GM12875 (cell line): ENCODE measurements at regions not wholly inside any gene's neighbourhood (a gene's known extent, or its start where the extent isn't known, plus 50 kb on each side); places are given as distances from the start of the nearest gene placed in this dataset.

ENCODE experiments used
- H3K4me3 ChIP-seq: one replicate; pipeline ENCODE4 v1.5.1; 2011; ENCODE audit warnings: low read depth, low read length, control low read depth
- CTCF ChIP-seq: IDR thresholded peaks from 2 replicates; pipeline ENCODE4 v1.5.1; 2011; ENCODE audit warnings: low read depth, mild to moderate bottlenecking, control low read depth, inconsistent platforms, low read length, moderate library complexity, borderline replicate concordance; ENCODE audit not compliant: insufficient read depth

DNA sequence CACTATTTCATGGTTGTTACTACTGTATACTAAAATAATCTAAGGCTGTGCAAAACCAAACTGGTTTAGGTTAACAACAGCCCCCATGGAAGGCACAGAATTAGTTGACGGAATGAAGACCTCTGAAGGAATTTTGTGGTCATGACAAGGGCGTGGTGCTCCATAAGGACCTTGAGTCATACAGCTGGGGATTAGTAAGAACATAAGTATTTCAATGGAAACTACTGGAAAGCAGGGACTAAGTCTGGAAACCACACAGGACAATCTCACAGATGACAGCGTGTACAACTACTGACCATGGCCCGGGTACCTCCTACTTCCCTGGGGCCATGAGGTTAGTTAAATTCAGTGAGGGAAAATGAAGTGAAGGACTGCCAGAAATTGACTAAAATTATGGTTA is 98.5 kb upstream of the PLEKHA5 start:
- no peak for TF ChIP-seq CTCF
- H3K4me3 ChIP-seq: no peak overlapping the region

- no peak for TF ChIP-seq CTCF
- H3K4me3 ChIP-seq: no peak overlapping the region
Observed at GRCh38 chr12:19032826-19033225, 96.7 kb upstream of the PLEKHA5 start.

GRCh38 chr12:19033244-19033643 is 96.3 kb upstream of the PLEKHA5 start:
- TF ChIP-seq CTCF: no peak
- no peak overlapping the region for H3K4me3 ChIP-seq

GRCh38 chr12:19034937-19035336 is 94.6 kb upstream of the PLEKHA5 start:
- TF ChIP-seq CTCF: no peak
- no peak overlapping the region for H3K4me3 ChIP-seq

DNA sequence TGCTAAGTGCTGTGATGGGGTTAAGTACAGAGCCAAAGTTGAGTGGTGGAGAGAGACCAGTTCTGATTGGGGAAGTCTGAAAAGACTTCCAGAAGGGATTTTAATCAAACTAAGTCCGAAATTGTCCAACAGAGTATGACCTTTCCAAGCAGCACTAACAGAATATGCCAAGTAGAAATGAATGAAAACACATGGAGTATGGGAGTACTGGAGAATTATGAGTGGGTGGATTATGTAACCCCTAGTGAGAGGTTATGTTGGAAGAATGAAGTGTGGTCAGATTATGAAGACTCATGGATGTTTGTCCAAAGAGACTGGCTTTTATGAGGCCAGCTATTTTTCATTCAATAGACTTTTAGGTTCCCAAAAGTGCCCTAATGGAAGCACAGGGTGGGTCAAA is 94.0 kb upstream of the PLEKHA5 start:
- H3K4me3 ChIP-seq: no peak overlapping the region
- TF ChIP-seq CTCF: no peak

DNA sequence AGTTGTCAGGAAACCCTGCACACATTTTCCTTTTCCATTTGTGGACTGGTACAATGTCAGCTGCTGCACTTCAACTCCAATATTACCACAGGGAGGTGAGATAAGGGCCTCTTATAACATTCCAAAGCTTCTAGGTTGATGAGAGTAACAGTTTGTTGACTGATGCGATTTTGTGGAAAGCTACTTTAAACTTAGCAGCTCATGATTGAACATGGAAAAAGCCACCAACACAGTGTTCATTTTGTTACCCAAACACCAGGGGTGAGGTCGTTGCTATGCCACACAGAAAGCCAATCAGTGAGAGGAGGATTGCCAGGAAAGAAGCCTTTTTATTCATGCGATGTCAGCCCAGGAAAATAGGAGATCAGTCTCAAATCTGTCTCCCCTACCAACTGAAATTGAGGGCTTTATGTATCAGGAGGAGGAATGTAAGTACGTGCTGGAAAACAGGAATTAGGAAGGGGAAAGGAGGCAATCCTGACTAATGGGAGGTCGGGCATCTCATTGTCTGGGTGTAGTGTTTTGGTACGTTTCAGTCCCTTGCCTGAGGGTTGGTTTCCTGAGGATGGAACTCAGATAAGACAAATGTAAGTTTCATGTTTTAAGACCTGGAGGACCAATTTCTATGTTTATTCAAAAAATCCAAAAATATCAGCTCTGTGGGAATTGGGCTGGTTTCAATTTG is 92.7 kb upstream of the PLEKHA5 start:
- H3K4me3 ChIP-seq: no peak overlapping the region
- TF ChIP-seq CTCF: no peak

GRCh38 chr12:19038209-19038608 is 91.3 kb upstream of the PLEKHA5 start:
- no peak overlapping the region for H3K4me3 ChIP-seq
- no peak for TF ChIP-seq CTCF
